ENCODE measurements at regions not wholly inside any gene's neighbourhood (a gene's known extent, or its start where the extent isn't known, plus 50 kb on each side); places are given as distances from the start of the nearest gene placed in this dataset.

GRCh38 chr2:220002251-220002650 is 374.8 kb downstream of the SLC4A3 start:
- DNase-seq: no peak

DNA sequence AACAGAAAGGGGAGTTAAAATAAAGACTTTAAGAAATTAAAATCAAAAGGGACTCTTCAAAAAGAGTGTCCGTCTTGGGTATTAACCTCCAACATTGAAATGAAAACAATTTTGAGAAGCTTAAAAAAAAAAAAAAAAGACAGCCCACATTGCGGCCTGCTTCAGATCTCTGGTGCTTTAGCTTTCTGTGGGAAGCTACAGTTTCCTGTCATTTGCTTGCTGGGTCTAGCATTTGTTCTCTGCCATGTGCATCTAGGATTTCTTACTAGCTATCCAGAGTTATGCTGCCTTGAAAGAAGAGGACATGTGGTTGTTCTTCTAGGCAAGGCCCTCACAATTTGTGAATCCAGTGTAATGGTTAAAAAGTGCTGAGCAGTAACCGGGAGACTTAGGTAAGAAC is 375.3 kb downstream of the SLC4A3 start:
- DNase-seq: no peak

GRCh38 chr2:220005362-220005761 is 377.9 kb downstream of the SLC4A3 start:
- no peak for DNase-seq

DNA sequence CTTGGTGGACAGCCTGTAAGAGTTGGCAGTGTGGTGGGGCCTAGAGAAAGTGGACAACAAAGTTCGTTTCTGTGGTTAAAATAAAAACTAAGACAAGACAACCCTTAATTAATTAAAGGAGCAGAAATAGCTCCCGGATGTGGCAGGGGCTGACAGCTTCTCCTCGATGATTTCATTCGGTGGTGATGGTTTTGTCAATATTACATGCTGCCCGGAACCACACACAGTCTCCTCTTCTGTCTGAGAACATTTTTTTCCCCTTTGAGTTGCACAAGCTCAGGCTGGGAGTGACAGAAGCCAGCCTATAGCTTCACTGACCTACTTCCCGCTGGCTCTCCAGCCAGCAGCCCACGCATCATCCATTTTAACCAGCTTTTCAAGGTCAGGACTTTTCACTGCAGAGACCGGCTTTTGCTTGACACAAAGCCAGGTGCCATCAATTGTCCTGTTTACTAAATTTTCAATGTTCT is 378.8 kb downstream of the SLC4A3 start:
- no peak for DNase-seq

- DNase-seq: no peak
These were observed 384.4 kb downstream of the SLC4A3 start for GRCh38 chr2:220011859-220012258.

GRCh38 chr2:220014961-220015360 is 387.5 kb downstream of the SLC4A3 start:
- no peak for DNase-seq

DNA sequence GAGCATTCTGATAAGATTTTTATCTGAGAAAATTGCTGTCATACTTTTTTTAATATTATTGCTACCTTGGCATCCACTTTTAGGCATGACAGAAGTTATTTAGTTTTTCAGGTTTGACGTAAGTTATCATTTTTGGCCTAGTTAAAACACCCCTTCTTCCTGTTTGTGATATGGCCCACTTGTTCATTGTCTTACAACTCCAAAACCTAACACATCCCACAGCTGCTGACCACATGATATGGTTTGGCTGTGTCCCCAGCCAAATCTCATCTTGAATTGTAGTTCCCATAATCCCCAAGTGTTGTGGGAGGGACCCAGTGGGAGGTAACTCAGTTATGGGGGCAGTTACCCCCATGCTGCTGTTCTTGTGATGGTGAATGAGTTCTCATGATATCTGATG is 388.1 kb downstream of the SLC4A3 start:
- DNase-seq: no peak

GRCh38 chr2:220025207-220025606 is 397.8 kb downstream of the SLC4A3 start:
- DNase-seq: no peak

DNA sequence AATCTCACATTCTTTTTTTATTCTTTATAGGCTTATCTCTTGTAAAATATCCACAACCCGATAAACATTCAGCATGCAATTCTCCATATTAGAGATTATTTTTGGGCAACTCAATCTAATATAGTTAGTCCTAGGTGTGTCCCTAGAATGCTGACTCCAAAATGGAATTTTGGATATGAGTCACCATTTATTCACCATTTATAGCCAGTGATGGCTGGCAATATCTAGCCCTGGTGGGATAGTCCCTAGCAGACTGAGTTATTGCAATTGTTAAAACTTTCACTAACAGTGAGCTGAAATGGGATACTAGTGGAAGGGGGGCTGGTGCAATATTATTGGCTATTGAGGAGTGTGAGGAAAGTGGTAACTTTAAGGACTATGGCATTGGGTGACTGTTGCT is 401.6 kb downstream of the SLC4A3 start:
- DNase-seq: no peak

DNA sequence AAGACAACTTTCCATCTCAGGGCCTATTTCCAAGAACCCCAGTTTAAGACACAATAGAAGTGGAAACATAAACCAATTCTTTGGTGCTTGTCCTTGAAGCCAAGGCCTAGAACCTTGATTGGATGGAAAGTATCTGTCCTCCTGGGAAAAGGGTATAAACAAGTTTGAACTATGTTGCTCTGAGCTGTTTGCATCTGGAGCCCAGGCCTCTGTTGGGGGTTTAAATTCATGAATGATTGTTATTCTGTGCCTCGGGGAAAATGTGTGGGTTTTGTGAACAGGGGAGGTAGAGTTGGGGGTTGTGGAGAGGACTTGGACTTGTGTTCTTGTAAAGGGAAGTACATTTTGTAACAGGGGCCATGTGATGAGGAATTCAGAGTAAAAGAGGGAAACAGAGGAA is 406.1 kb downstream of the SLC4A3 start:
- DNase-seq: no peak

DNA sequence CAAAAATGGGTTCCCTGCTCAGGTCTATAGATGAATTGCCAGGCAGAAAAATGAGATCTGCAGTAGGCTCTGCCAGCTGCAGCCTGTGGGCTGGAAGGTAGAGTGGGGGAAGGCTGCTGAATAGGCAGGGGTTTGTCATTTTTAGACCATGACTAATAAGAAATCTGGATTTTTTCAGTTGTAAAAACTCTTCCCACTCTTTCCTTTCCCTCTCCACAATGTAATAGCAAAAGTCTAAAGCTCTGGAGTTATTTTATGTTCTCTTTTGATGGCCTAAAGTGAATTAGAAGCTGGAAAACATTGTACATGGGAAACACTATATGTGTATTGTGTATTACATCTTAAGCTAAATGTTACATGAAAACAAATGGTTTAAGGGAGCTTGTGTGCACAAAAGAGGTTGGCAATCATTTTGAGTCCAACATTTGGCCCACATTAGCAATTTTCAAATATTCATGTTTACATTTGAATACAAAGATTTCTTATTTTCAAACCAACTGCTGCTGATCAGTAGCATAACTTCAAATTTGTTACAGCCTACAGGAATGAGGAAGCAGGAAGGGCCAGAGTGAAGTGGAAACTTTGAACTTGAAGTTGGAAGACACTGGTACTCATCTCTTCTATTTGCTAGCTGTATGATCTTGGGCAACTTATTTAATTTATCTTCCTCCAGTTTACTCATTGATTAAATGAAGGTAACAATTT is 407.1 kb downstream of the SLC4A3 start:
- DNase-seq: no peak

- DNase-seq: no peak
These were observed 409.0 kb downstream of the SLC4A3 start for GRCh38 chr2:220036431-220036830.

GRCh38 chr2:220040346-220040745 is 412.9 kb downstream of the SLC4A3 start:
- DNase-seq: no peak

- no peak for DNase-seq
These were observed 414.0 kb downstream of the SLC4A3 start for GRCh38 chr2:220041447-220041846.

DNA sequence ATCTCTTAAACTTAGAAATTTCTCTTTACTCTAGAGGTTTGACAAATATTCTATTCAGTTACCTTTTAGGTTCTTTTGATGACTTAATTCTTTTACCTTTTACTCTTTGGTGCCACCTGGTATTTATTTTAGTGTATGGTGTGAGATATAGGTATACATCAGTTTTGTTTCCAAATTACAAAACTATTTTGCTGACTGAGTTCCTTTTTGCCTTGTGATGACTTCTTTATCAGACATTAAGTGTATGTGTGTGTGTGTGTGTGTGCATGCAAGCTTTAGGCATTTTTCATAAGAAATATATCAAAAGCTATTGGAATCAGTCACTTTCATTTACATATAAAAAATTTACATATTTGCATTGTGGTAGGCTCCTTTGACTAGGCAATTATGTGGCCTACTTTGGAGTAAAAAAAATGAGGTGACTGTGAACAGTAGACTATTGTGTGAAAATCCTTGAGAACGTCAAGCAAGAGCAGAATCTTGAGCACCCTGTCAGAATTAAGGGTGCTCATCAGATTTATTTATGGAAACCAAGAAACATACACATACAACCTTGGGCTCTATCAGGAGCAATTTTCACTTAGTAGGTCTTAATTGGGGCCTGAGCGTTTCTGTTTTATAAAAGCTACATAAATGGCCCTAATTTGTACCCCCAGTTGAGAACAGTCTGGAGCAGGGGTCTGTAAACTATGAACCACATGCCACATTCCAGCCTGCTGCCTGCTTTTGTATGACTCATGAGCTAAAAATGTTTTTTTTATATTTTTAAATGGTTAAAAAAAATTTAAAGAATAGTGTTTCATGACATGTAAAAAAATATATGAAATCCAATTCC is 415.9 kb downstream of the SLC4A3 start:
- DNase-seq: no peak

DNA sequence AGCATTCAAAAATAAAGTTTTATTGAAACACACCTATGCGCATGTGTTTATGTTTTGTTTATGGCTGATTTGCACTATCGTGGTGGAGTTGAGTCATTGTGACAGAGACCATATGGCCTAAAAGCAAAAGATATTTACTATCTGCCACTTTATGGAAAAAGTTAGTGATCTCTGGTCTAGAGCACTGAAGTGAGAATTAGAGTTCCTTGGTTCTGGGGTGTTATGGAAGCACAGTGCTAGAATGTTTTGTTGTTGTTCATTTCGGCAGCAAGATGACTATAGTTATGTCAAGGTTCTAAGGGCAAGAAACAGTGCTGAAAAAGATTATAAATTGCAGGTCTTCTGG is 416.5 kb downstream of the SLC4A3 start:
- no peak for DNase-seq

- no peak for DNase-seq
These were observed 417.0 kb downstream of the SLC4A3 start for GRCh38 chr2:220044383-220044782.

GRCh38 chr2:220046507-220046906 is 419.1 kb downstream of the SLC4A3 start:
- no peak for DNase-seq

DNA sequence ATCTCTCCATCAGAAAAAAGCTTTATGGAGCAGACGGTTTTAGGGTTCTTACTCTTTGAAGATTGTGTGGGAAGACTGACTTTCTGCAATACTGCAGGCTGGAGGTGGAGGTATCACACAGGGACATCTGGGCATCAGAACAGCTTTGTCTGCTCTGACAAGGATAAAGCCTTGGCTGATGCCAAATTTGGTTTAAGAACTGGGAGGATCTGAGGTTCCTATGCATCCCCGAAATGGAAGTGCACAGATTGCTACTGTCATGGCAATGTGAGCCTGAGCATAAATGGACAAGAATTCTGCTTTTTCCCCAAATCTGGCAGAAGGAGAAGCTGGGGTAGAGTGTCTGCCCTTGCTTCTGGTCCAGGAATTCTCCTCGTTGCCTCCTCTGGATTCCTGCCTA is 424.3 kb downstream of the SLC4A3 start:
- no peak for DNase-seq

- DNase-seq: no peak
These were observed 426.5 kb downstream of the SLC4A3 start for GRCh38 chr2:220053919-220054318.

DNA sequence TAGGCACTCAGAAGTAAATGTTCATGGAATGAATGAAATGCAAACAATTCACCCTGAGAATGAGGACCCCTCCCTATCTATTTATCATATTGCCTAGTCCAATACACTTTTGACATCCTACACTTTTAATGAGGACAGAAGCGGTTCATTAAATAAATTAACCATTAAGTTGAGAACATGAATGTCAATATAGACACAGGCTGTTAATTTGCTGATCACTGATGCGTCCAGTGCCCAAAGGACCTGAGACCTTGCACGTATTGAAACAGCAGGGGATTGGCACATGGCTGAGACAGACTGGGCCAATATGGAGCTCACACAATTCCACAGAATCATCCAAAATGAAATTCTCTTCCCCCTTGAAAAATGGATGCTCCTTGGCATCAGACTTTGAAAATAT is 430.0 kb downstream of the SLC4A3 start:
- DNase-seq: no peak

- DNase-seq: no peak
These were observed 430.5 kb downstream of the SLC4A3 start for GRCh38 chr2:220057916-220058315.

DNA sequence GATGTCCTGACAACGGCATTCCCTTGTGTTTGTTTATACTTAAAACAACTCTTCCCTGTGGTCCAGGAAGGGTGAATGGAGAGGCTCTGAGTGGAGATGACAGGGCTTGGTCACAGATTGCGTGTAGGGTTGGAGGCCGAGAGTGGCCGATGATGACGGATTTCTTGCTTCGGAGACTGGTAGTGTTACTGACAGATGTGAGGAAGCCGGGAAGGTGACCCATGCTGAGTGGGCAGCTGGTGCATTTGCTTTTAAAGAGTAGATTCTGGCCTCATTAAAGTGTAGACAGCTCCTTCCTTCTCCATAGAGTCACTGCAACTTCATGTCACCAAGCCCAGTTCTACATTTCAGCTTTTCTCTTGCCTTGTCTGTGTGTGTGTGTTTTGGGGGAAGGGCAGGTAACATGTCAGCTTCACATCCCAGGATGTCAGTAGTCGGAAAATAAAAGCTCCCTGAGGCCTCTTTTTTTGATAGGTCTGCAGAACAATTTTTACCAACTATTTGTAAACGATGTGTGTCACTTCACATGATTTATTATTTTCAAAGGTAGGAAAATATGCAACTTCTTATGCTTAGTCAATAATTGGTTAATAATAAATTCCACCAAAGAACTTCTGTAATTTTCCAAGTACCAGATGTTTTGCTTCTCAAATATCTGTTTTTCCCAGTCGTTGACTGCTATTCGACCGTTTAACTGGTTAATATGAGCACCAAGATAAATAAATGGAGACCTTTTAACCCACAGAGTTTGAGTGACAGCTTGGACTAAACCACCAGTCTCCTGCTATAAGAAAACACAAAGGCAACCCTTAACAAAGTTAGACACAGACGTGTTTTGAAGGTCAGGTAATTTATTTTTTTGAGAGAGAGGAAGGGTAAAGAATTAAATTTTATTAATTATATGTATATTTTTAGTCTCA is 436.9 kb downstream of the SLC4A3 start:
- DNase-seq: no peak

Measured in CD4-positive, alpha-beta T cell treated with Interleukin-12 subunit alpha and Interleukin-12 subunit beta, for 1 hour (primary cell).